A549 (cell line): ENCODE measurements at regions not wholly inside any gene's neighbourhood (a gene's known extent, or its start where the extent isn't known, plus 50 kb on each side); places are given as distances from the start of the nearest gene placed in this dataset.

Experiments used
- ATAC-seq, 2 experiments: fragments of 200-7000 bp in 1 of 2; fragments of >200 bp in 1 of 2; cut with Nextera tagmentation in 1 of 2; cut with Tn5 transposase in 1 of 2; 3 replicates each; pipeline versions ENCODE4 v1.8.0 to v1.9.1; 2018 to 2020; ENCODE audit warnings: mild to moderate bottlenecking in 1 of 2, moderate library complexity in 1 of 2
- CTCF ChIA-PET: fragments of 300-600 bp; sonication (Branson Sonifier 250); formaldehyde crosslinking; extraction: SDS; loops from one replicate; lab custom pipeline; 2021; ENCODE audit warnings: antibody characterized with exemption, inconsistent platforms; lab: Yijun Ruan, JAX
- POLR2A ChIA-PET: fragments of 350-600 bp; formaldehyde crosslinking; extraction: SDS; loops from one replicate; lab custom pipeline; 2021; ENCODE audit warnings: antibody characterized with exemption, inconsistent platforms; lab: Yijun Ruan, JAX
- DNase-seq, 2 experiments: peaks; one replicate each; pipeline versions ENCODE4 v3.0.0 to v3.0.0-alpha.2; 2011 to 2016; ENCODE audit warnings: low read depth in 1 of 2, low spot score in 1 of 2
- FAIRE-seq: peaks from 2 replicates; lab custom pipeline; 2011; peaks lifted over from hg19 to GRCh38; lab: Jason Lieb, UNC
- H3K27ac ChIP-seq, 2 experiments: fragments of >200 bp; sonication (Bioruptor Twin); formaldehyde crosslinking; 3 replicates each; pipeline ENCODE4 v1.5.1; 2016 to 2017
- H3K4me1 ChIP-seq: fragments of >200 bp; sonication (Bioruptor Twin); formaldehyde crosslinking; 3 replicates; pipeline ENCODE4 v1.6.1; 2016
- H3K4me2 ChIP-seq: fragments of >200 bp; sonication (Bioruptor Twin); formaldehyde crosslinking; 3 replicates; pipeline ENCODE4 v1.6.1; 2016
- H3K4me3 ChIP-seq: fragments of >200 bp; sonication (Bioruptor Twin); formaldehyde crosslinking; 3 replicates; pipeline ENCODE4 v1.5.1; 2016
- H3K9me3 ChIP-seq: fragments of >200 bp; sonication (Bioruptor Twin); formaldehyde crosslinking; 3 replicates; pipeline ENCODE4 v1.6.1; 2016
- ATOH8 ChIP-seq: fragments of 250-450 bp; sonication (Bioruptor Pico); IDR thresholded peaks from 2 replicates; pipeline ENCODE4 v1.5.0; 2020; ENCODE audit warnings: low read depth, mild to moderate bottlenecking, moderate library complexity
- BCL3 ChIP-seq: fragments of >200 bp; sonication (Bioruptor Twin); formaldehyde crosslinking; IDR thresholded peaks from 3 replicates; pipeline ENCODE4 v1.6.1; 2016
- CBX2 ChIP-seq: fragments of 200-600 bp; sonication (generic); IDR thresholded peaks from 2 replicates; pipeline ENCODE4 v1.6.1; 2016; ENCODE audit warnings: low read depth, mild to moderate bottlenecking, borderline replicate concordance
- CBX8 ChIP-seq: fragments of 200-600 bp; sonication (generic); IDR thresholded peaks from 2 replicates; pipeline ENCODE4 v1.6.1; 2016
- CEBPB ChIP-seq, 2 experiments: fragments of >200 bp in 1 of 2; sonication (Bioruptor Twin) in 1 of 2; formaldehyde crosslinking in 1 of 2; IDR thresholded peaks; 2 replicates each; pipeline ENCODE4 v1.6.1; 2012 to 2016
- CHD2 ChIP-seq: fragments of 150-350 bp; IDR thresholded peaks from 2 replicates; pipeline ENCODE4 v1.6.1; 2014; ENCODE audit warnings: low read length; ENCODE audit not compliant: partially characterized antibody
- CTCF ChIP-seq: fragments of >200 bp; sonication (Bioruptor Twin); formaldehyde crosslinking; IDR thresholded peaks from 3 replicates; pipeline ENCODE4 v1.5.1; 2016
- E2F6 ChIP-seq: IDR thresholded peaks from 2 replicates; pipeline ENCODE4 v1.6.1; 2012; ENCODE audit warnings: low read depth, borderline replicate concordance
- EHMT2 ChIP-seq: fragments of 200-600 bp; sonication (generic); IDR thresholded peaks from 2 replicates; pipeline ENCODE4 v1.6.1; 2016; ENCODE audit warnings: antibody characterized with exemption, low read depth, mild to moderate bottlenecking, moderate library complexity
- FOSB ChIP-seq: fragments of 250-450 bp; sonication (Bioruptor Pico); IDR thresholded peaks from 2 replicates; pipeline ENCODE4 v1.5.0; 2020; ENCODE audit warnings: mild to moderate bottlenecking, moderate library complexity
- GATA3 ChIP-seq: IDR thresholded peaks from 2 replicates; pipeline ENCODE4 v1.6.1; 2012; ENCODE audit warnings: borderline replicate concordance
- HES2 ChIP-seq: fragments of >200 bp; sonication (Bioruptor Twin); formaldehyde crosslinking; IDR thresholded peaks from 2 replicates; pipeline ENCODE4 v1.6.1; 2016
- HMGXB4 ChIP-seq: fragments of 250-450 bp; sonication (Bioruptor Pico); IDR thresholded peaks from 2 replicates; pipeline ENCODE4 v1.5.0; 2021; ENCODE audit warnings: mild to moderate bottlenecking, moderate library complexity, borderline replicate concordance
- HOXA7 ChIP-seq: fragments of 250-450 bp; sonication (Bioruptor Pico); IDR thresholded peaks from 2 replicates; pipeline ENCODE4 v1.5.0; 2020; ENCODE audit warnings: mild to moderate bottlenecking, moderate library complexity
- HOXB13 ChIP-seq: fragments of 250-450 bp; sonication (Bioruptor Pico); IDR thresholded peaks from 2 replicates; pipeline ENCODE4 v1.5.0; 2020; ENCODE audit warnings: low read depth, mild to moderate bottlenecking, moderate library complexity
- KDM1A ChIP-seq: fragments of 200-600 bp; sonication (generic); IDR thresholded peaks from 2 replicates; pipeline ENCODE4 v1.6.1; 2016; ENCODE audit warnings: low read depth, mild to moderate bottlenecking
- MAX ChIP-seq: IDR thresholded peaks from 2 replicates; pipeline ENCODE4 v1.6.1; 2012
- MYC ChIP-seq: IDR thresholded peaks from 2 replicates; pipeline ENCODE4 v1.6.1; 2012; ENCODE audit warnings: mild to moderate bottlenecking, inconsistent platforms, low read length, improper control_type of control experiment, borderline replicate concordance
- NPAS2 ChIP-seq: fragments of 250-450 bp; sonication (Bioruptor Pico); IDR thresholded peaks from 2 replicates; pipeline ENCODE4 v1.8.0; 2022; ENCODE audit warnings: mild to moderate bottlenecking, moderate library complexity, borderline replicate concordance
- POLR2A ChIP-seq: IDR thresholded peaks from 2 replicates; pipeline ENCODE4 v1.6.1; 2012; ENCODE audit warnings: mild to moderate bottlenecking, low read length
- POLR2AphosphoS2 ChIP-seq: conservative IDR thresholded peaks from 2 replicates; pipeline ENCODE4 v1.6.1; 2012; ENCODE audit warnings: low read length, improper control_type of control experiment, inconsistent platforms
- RARB ChIP-seq: fragments of 250-450 bp; sonication (Bioruptor Pico); IDR thresholded peaks from 2 replicates; pipeline ENCODE4 v1.8.0; 2021; ENCODE audit warnings: mild to moderate bottlenecking, moderate library complexity
- REST ChIP-seq: fragments of 200-600 bp; sonication (generic); IDR thresholded peaks from 2 replicates; pipeline ENCODE4 v1.6.1; 2016; ENCODE audit warnings: antibody characterized with exemption, mild to moderate bottlenecking, moderate library complexity
- SREBF2 ChIP-seq: fragments of 450-650 bp; IDR thresholded peaks from 2 replicates; pipeline ENCODE4 v1.6.1; 2014; ENCODE audit warnings: mild to moderate bottlenecking, moderate library complexity
- ZC3H11A ChIP-seq: fragments of 450-650 bp; IDR thresholded peaks from 2 replicates; pipeline ENCODE4 v1.6.1; 2014; ENCODE audit warnings: antibody characterized with exemption, mild to moderate bottlenecking
- ZFP36 ChIP-seq: fragments of 450-650 bp; IDR thresholded peaks from 2 replicates; pipeline ENCODE4 v1.6.1; 2014; ENCODE audit warnings: borderline replicate concordance; ENCODE audit not compliant: partially characterized antibody
- ZNF302 ChIP-seq: fragments of 250-450 bp; sonication (Bioruptor Pico); IDR thresholded peaks from 2 replicates; pipeline ENCODE4 v1.9.0; 2021; ENCODE audit warnings: inconsistent platforms, mild to moderate bottlenecking, moderate library complexity
- WGBS: methylation state at CpG from one replicate; pipeline ENCODE4 v1.1.6; 2017; ENCODE audit errors: missing lambda C conversion rate; 5-methylcytosine and 5-hydroxymethylcytosine counted together

- no peaks in the 10 kb centered on the region for H3K4me1 ChIP-seq
- TF ChIP-seq MAX (no peak), ZNF302 (no peak), KDM1A (no peak), HMGXB4 (CRISPR knock-in tag) (no peak), HES2 (no peak), BCL3 (no peak), RARB (no peak), NPAS2 (CRISPR knock-in tag) (no peak), SREBF2 (no peak), HOXA7 (no peak), POLR2A (no peak), MYC (no peak), ZC3H11A (no peak), CEBPB (IDR thresholded peaks at IDR 0.05) (no peak), CTCF (no peak)
- TF ChIP-seq, all 56 proteins: peak for 0
- no peak for ATAC-seq
- Histone ChIP-seq H3K4me2 (no peak overlapping the region), H3K27ac (no peak overlapping the region), H3K4me3 (no peak overlapping the region), H3K9me3 (peaks cover 20% of the 10 kb centered on the region)
- DNase-seq: no peak
- 0% methylated on average over 3 of the region's 3 CpGs for WGBS
- CTCF ChIA-PET: no interaction called here
- POLR2A ChIA-PET: no interaction called here
- no peak for FAIRE-seq
Observed at GRCh38 chr20:48156951-48157700, 371.8 kb upstream of the SULF2 start.

- DNase-seq (no peak), ATAC-seq (no peak), FAIRE-seq (no peak)
- CTCF ChIA-PET: no interaction called here
- Histone ChIP-seq H3K27ac (no peak overlapping the region), H3K4me3 (no peak overlapping the region), H3K4me1 (no peaks in the 10 kb centered on the region), H3K4me2 (no peak overlapping the region), H3K9me3 (peaks cover 20% of the 10 kb centered on the region)
- POLR2A ChIA-PET: no interaction called here
- 0% methylated on average over 2 of the region's 2 CpGs for WGBS
- no peak for TF ChIP-seq ATOH8 (CRISPR knock-in tag)
- no peak for TF ChIP-seq ZFP36
- TF ChIP-seq HES2: no peak
- TF ChIP-seq FOSB (CRISPR knock-in tag): no peak
- no peak for TF ChIP-seq RARB
- TF ChIP-seq HOXB13: no peak
- no peak for TF ChIP-seq CBX2
- TF ChIP-seq ZC3H11A: no peak
- no peak for TF ChIP-seq E2F6
- TF ChIP-seq CBX8: no peak
- TF ChIP-seq POLR2AphosphoS2: no peak
- no peak for TF ChIP-seq EHMT2
- no peak for TF ChIP-seq REST
- no peak for TF ChIP-seq GATA3
- TF ChIP-seq CHD2: no peak
Observed at GRCh38 chr20:48156521-48156920, 371.2 kb upstream of the SULF2 start.
